CD4-positive, alpha-beta memory T cell (primary cell): ENCODE measurements at regions not wholly inside any gene's neighbourhood (a gene's known extent, or its start where the extent isn't known, plus 50 kb on each side); places are given as distances from the start of the nearest gene placed in this dataset.

Experiments
- CTCF ChIA-PET: fragments of 350-600 bp; sonication (Branson Sonifier 250); formaldehyde crosslinking; loops from one replicate; lab custom pipeline; 2021; ENCODE audit warnings: inconsistent platforms; ENCODE audit not compliant: partially characterized antibody; lab: Charles Lee
- POLR2A ChIA-PET: fragments of 350-600 bp; sonication (Branson Sonifier 250); formaldehyde crosslinking; loops from one replicate; lab custom pipeline; 2021; ENCODE audit not compliant: partially characterized antibody; lab: Charles Lee
- DNase-seq, 5 donors: peaks; one replicate each; pipeline versions ENCODE4 v3.0.0 to v3.0.0-alpha.2; 2020 to 2022; ENCODE audit warnings: mixed read lengths in 1 of 5
- H3K27ac ChIP-seq: one replicate; pipeline ENCODE4 v1.7.0; 2013; ENCODE audit warnings: low read depth, low read length
- H3K27me3 ChIP-seq: 2 replicates; pipeline ENCODE4 v1.7.0; 2013; ENCODE audit warnings: mild to moderate bottlenecking, low read length, moderate library complexity; ENCODE audit not compliant: insufficient read depth
- H3K36me3 ChIP-seq: 2 replicates; pipeline ENCODE4 v1.7.0; 2013; ENCODE audit warnings: mild to moderate bottlenecking, low read length, moderate library complexity; ENCODE audit not compliant: insufficient read depth
- H3K4me1 ChIP-seq: 2 replicates; pipeline ENCODE4 v1.7.0; 2013; ENCODE audit warnings: mild to moderate bottlenecking, low read length, moderate library complexity; ENCODE audit not compliant: insufficient read depth
- H3K4me3 ChIP-seq, 2 donors: one replicate each; pipeline ENCODE4 v1.7.0; 2013; ENCODE audit warnings: low read length in 2 of 2, mild to moderate bottlenecking in 1 of 2
- H3K9me3 ChIP-seq, 2 donors: one replicate each; pipeline ENCODE4 v1.7.0; 2013; ENCODE audit warnings: low read length in 2 of 2, control low read depth in 1 of 2; ENCODE audit not compliant: control insufficient read depth in 1 of 2
- H3K27ac Mint-ChIP-seq, 7 donors: one replicate each; pipeline ENCODE4 v1.8.0; 2020 to 2021; ENCODE audit warnings: mixed read lengths in 7 of 7, mild to moderate bottlenecking in 6 of 7, inconsistent platforms in 3 of 7, moderate library complexity in 3 of 7
- H3K27me3 Mint-ChIP-seq, 2 donors: one replicate each; pipeline ENCODE4 v1.8.0; 2020 to 2021; ENCODE audit warnings: mixed read lengths in 2 of 2
- H3K36me3 Mint-ChIP-seq, 2 donors: one replicate each; pipeline ENCODE4 v1.8.0; 2020 to 2021; ENCODE audit warnings: mixed read lengths in 2 of 2, inconsistent platforms in 1 of 2, mild to moderate bottlenecking in 1 of 2
- H3K4me1 Mint-ChIP-seq, 4 donors: one replicate each; pipeline ENCODE4 v1.8.0; 2020 to 2021; ENCODE audit warnings: mixed read lengths in 4 of 4, mild to moderate bottlenecking in 1 of 4
- H3K4me3 Mint-ChIP-seq, 8 donors: one replicate each; pipeline ENCODE4 v1.8.0; 2020 to 2021; ENCODE audit warnings: mixed read lengths in 8 of 8, mild to moderate bottlenecking in 7 of 8, moderate library complexity in 6 of 8, inconsistent platforms in 3 of 8
- H3K9me3 Mint-ChIP-seq, 8 donors: one replicate each; pipeline ENCODE4 v1.8.0; 2020 to 2021; ENCODE audit warnings: mixed read lengths in 8 of 8, mild to moderate bottlenecking in 5 of 8, inconsistent platforms in 3 of 8, moderate library complexity in 1 of 8
- intact Hi-C: fragments of 100-400 bp; cut with micrococcal nuclease; formaldehyde crosslinking; loops from one replicate; pipeline ENCODE4 v1.15.1; 2023

DNA sequence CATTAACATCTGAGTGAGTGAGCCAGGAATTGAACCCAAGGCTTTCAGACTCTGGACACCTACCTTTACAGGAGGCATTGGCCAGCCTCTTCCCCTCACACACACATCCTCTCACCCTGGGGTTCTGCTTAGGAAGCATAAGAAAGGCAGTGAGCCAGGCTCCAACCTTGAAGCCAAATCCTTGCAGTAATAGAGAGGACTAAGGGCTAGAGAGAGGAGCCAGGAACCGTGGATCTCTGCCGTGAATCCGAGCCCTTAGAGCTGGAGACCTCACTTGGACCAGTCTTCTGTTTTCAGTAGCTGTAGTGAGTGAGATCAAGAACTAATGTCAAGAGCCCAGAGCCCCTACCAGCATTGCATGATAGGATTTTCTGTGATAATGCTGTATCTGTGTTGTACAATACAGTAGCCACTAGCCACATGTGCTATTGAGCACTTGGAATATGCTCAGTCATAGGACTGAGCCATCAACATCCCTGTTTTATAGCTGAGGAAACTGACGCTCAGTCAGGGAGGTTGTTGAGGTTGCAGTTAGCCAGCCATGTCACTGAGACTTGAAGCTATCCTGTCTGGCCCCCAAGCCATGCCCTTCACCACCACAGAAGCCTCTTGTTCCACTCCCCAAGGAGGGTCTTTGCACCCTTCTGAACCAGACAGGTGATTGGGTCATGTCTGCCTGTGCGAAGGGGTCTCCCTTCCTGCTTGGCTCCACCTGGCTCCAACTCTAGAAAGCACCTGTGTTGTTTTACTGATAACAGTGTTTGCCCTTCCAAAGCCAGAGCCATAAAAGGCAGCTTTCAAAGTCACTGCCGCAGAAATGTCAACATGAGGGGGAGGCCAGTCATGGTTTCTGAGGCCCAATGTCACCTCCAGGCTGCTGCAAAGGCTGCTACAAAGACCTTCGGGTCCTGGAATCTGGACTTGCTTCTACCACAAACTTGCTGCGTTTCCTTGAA is 101.1 kb upstream of the JUN start:
- H3K27ac Mint-ChIP-seq: peak overlapping the region in 2 of 7 donors; percentile 24 to 81
- peaks cover 0 to 2% of the 10 kb centered on the region in 2 donors for H3K27me3 Mint-ChIP-seq
- peak overlapping the region in 5 of 8 donors; percentile 5 to 87 (median 44) for H3K4me3 Mint-ChIP-seq
- ChIA-PET CTCF (interaction anchor here (0.7 kb wide), 1 partner anchor 10 kb away, joined by 3 read pairs; no protein-coding TSS in a partner anchor), POLR2A (interaction anchor here (0.7 kb wide), 1 partner anchor 53 kb away, joined by 3 read pairs; no protein-coding TSS in a partner anchor)
- no peaks in the 10 kb centered on the region for H3K36me3 Mint-ChIP-seq
- H3K27ac ChIP-seq: no peak overlapping the region
- DNase-seq: no peak
- peaks cover 16 to 29% (median 23%) of the 10 kb centered on the region in 4 donors for H3K4me1 Mint-ChIP-seq
- no peak overlapping the region for H3K4me3 ChIP-seq
- H3K9me3 ChIP-seq: no peaks in the 10 kb centered on the region
- no peaks in the 10 kb centered on the region for H3K9me3 Mint-ChIP-seq
- H3K36me3 ChIP-seq: no peaks in the 10 kb centered on the region
- intact Hi-C loops: no loop called here
- peaks cover 23% of the 10 kb centered on the region for H3K4me1 ChIP-seq
- no peaks in the 10 kb centered on the region for H3K27me3 ChIP-seq

DNA sequence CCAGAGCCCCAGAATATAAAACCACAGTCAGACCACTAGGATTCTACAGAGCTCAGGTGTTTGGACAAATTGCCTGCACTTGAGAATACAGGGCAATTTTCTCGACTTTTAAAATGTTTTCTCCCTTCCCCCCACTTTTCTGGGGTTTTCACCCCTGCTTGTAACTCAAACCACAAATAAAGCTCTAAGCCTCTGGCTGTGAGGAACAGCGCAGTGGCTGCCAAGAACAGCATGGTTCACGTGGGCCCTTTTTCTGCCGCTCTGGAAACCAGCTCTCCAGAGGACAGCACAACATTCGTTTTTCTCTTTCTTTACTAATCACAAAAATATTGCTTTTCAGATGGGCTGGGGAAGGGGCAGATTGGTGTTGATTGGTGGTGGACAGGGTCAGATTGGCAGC is 102.2 kb upstream of the JUN start:
- no peaks in the 10 kb centered on the region for H3K27me3 ChIP-seq
- Mint-ChIP-seq H3K27me3 (peaks cover 0 to 2% of the 10 kb centered on the region in 2 donors), H3K9me3 (no peaks in the 10 kb centered on the region), H3K27ac (peak overlapping the region in 5 of 7 donors; percentile 19 to 44 (median 24)), H3K36me3 (no peaks in the 10 kb centered on the region), H3K4me1 (peaks cover 16 to 29% (median 23%) of the 10 kb centered on the region in 4 donors), H3K4me3 (peak overlapping the region in 6 of 8 donors; percentile 16 to 87 (median 32))
- peaks cover 23% of the 10 kb centered on the region for H3K4me1 ChIP-seq
- no peak overlapping the region for H3K27ac ChIP-seq
- H3K9me3 ChIP-seq: no peaks in the 10 kb centered on the region
- ChIA-PET CTCF (interaction anchor here (1.0 kb wide), 1 partner anchor 13 kb away, joined by 3 read pairs; no protein-coding TSS in a partner anchor), POLR2A (interaction anchor here (0.7 kb wide), 1 partner anchor 227 kb away, joined by 3 read pairs; no protein-coding TSS in a partner anchor)
- intact Hi-C loops: no loop called here
- peak in 4 of 5 donors; percentile 11 to 27 (median 18) for DNase-seq
- H3K4me3 ChIP-seq: no peak overlapping the region
- no peaks in the 10 kb centered on the region for H3K36me3 ChIP-seq

DNA sequence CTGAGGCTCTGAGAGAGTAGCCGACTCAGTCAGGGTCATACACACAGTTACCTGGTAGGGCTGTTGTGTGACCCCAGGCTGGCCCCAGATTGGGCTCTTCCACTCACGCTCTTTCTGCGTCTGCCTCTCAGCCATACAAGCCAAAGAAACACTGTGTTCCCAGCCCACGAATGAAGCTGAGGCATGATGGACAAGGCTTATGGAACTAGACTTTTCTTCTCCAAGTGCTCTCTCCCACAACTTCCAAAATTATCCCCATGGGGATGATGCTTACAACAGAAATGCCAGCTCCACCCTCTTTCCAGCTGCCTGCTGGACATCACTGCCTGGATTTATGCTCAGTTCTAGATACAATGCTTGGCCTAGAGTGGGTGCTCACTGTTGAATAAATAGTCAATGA is 102.8 kb upstream of the JUN start:
- no peak overlapping the region for H3K27ac ChIP-seq
- H3K4me1 Mint-ChIP-seq: peaks cover 16 to 29% (median 23%) of the 10 kb centered on the region in 4 donors
- no peaks in the 10 kb centered on the region for H3K27me3 ChIP-seq
- POLR2A ChIA-PET: no interaction called here
- CTCF ChIA-PET: interaction anchor here (0.6 to 1.0 kb wide), 2 partner anchors 13 to 31 kb away, joined by 3 read pairs; no protein-coding TSS in a partner anchor
- H3K36me3 ChIP-seq: no peaks in the 10 kb centered on the region
- intact Hi-C loops: no loop called here
- DNase-seq: no peak
- H3K4me1 ChIP-seq: peaks cover 23% of the 10 kb centered on the region
- no peaks in the 10 kb centered on the region for H3K36me3 Mint-ChIP-seq
- H3K4me3 ChIP-seq: no peak overlapping the region
- no peaks in the 10 kb centered on the region for H3K9me3 ChIP-seq
- H3K27ac Mint-ChIP-seq: no peak overlapping the region
- H3K9me3 Mint-ChIP-seq: no peaks in the 10 kb centered on the region
- no peak overlapping the region for H3K4me3 Mint-ChIP-seq
- H3K27me3 Mint-ChIP-seq: peaks cover 2 to 3% of the 10 kb centered on the region in 2 donors

DNA sequence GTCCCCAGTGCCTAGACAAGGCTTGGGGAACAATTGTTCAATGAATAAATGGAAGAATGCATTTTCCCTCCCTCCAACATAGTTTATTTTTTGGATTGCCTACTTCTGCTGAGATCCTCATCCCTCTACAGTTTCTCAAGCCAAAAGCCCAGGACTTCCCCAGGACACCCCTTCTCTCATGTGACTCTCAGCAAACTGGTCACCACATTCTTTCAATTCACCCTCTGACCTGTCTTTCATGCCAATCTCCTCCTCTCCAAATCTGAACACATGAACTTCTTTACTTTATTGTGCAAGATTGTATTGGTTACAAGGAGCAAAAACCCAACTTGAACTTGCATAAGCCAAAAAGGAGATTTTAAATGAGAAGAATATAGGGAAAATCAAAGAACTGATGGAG is 103.2 kb upstream of the JUN start:
- Mint-ChIP-seq H3K4me3 (peak overlapping the region in 1 of 8 donors; percentile 24), H3K4me1 (peaks cover 16 to 29% (median 23%) of the 10 kb centered on the region in 4 donors), H3K9me3 (no peaks in the 10 kb centered on the region), H3K27ac (peak overlapping the region in 2 of 7 donors; percentile 22 to 59), H3K36me3 (no peaks in the 10 kb centered on the region), H3K27me3 (peaks cover 2 to 3% of the 10 kb centered on the region in 2 donors)
- intact Hi-C loops: no loop called here
- Histone ChIP-seq H3K27ac (no peak overlapping the region), H3K27me3 (no peaks in the 10 kb centered on the region), H3K9me3 (no peaks in the 10 kb centered on the region), H3K4me1 (peaks cover 23% of the 10 kb centered on the region), H3K4me3 (no peak overlapping the region), H3K36me3 (no peaks in the 10 kb centered on the region)
- ChIA-PET POLR2A (no interaction called here), CTCF (interaction anchor here (0.6 to 1.0 kb wide), 2 partner anchors 12 to 31 kb away, joined by 3 read pairs; no protein-coding TSS in a partner anchor)
- DNase-seq: no peak

DNA sequence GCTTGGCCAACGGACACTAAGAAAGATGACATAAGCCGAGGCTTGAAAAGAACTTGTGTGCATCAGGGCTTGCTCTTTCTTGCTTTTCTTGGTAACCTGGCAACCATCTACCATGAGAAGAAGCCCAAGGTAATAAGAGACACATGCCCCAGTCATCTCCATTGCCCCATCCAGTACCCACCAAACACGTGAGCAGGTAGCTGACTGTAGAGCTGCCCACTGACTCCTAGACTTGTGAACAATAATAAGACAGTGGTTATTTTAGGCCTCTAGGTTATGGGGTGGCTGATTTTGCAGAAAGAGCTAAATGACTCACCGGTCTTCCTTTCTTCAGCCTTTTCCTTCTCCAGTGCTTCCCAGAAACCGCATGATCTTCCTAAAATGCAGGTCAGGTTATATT is 105.0 kb upstream of the JUN start:
- Histone ChIP-seq H3K4me1 (peaks cover 19% of the 10 kb centered on the region), H3K4me3 (no peak overlapping the region), H3K36me3 (no peaks in the 10 kb centered on the region), H3K9me3 (no peaks in the 10 kb centered on the region), H3K27ac (no peak overlapping the region), H3K27me3 (no peaks in the 10 kb centered on the region)
- POLR2A ChIA-PET: no interaction called here
- Mint-ChIP-seq H3K27me3 (peaks cover 3 to 7% of the 10 kb centered on the region in 2 donors), H3K36me3 (no peaks in the 10 kb centered on the region), H3K4me3 (no peak overlapping the region), H3K4me1 (peaks cover 16 to 25% (median 21%) of the 10 kb centered on the region in 4 donors), H3K9me3 (no peaks in the 10 kb centered on the region), H3K27ac (no peak overlapping the region)
- intact Hi-C loops: no loop called here
- CTCF ChIA-PET: interaction anchor here (1.6 kb wide), 1 partner anchor 11 kb away, joined by 4 read pairs; no protein-coding TSS in a partner anchor
- no peak for DNase-seq

DNA sequence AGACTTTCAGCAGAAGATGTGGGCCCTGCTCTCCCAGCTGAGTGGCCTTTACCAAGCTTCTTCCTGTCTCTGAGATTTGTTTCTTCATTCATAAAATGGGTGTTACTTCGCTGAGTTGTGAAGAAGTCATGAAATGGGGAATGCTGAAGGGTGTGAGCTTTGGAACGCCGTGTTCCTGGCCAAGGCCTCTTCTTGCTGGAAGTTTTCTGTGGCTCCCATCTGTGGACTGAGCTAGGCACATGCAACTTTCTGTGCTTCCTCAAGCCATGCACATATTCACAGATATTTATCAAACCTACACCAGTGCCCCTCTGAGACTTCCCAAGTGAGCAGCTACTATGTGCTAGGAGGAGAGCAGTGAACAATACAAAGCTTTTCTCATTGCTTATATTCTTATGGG is 106.3 kb upstream of the JUN start:
- Histone ChIP-seq H3K36me3 (no peaks in the 10 kb centered on the region), H3K4me3 (no peak overlapping the region), H3K9me3 (no peaks in the 10 kb centered on the region), H3K27me3 (no peaks in the 10 kb centered on the region), H3K27ac (no peak overlapping the region), H3K4me1 (peaks cover 18% of the 10 kb centered on the region)
- no peaks in the 10 kb centered on the region for H3K9me3 Mint-ChIP-seq
- CTCF ChIA-PET: interaction anchor here (1.1 to 1.7 kb wide), 3 partner anchors 11 to 108 kb away, joined by 3 to 5 read pairs (median 4); no protein-coding TSS in a partner anchor
- POLR2A ChIA-PET: interaction anchor here (1.1 kb wide), 1 partner anchor 52 kb away, joined by 4 read pairs; no protein-coding TSS in a partner anchor
- H3K27me3 Mint-ChIP-seq: peaks cover 3 to 7% of the 10 kb centered on the region in 2 donors
- H3K27ac Mint-ChIP-seq: no peak overlapping the region
- peaks cover 16 to 24% (median 19%) of the 10 kb centered on the region in 4 donors for H3K4me1 Mint-ChIP-seq
- H3K36me3 Mint-ChIP-seq: no peaks in the 10 kb centered on the region
- no peak for DNase-seq
- intact Hi-C loops: no loop called here
- H3K4me3 Mint-ChIP-seq: no peak overlapping the region

DNA sequence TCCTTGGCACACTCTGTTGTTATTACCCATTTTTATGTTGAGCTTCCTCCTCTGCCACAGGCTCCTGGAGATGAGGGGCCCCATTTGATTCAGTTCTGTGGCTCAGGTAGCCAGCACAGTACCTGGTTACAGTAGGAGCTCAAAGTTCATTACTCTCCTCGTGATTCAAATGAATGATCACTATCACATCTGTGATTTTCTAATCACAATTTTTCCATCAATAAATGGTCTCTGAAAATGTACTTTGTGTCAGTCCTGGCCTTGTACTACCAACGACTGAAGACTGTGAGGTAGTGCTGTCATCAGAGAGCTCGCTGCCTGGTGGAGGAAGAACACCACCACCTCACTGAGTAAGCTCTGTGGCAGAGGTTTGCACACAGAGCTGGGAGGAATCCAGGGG is 106.8 kb upstream of the JUN start:
- H3K4me1 Mint-ChIP-seq: peaks cover 14 to 24% (median 15%) of the 10 kb centered on the region in 4 donors
- DNase-seq: no peak
- intact Hi-C loops: no loop called here
- ChIA-PET CTCF (interaction anchor here (1.1 to 1.7 kb wide), 3 partner anchors 10 to 109 kb away, joined by 3 to 5 read pairs (median 3); no protein-coding TSS in a partner anchor), POLR2A (interaction anchor here (0.6 to 1.1 kb wide), 2 partner anchors 52 to 195 kb away, joined by 3 to 4 read pairs; no protein-coding TSS in a partner anchor)
- Histone ChIP-seq H3K4me3 (no peak overlapping the region), H3K9me3 (no peaks in the 10 kb centered on the region), H3K27me3 (no peaks in the 10 kb centered on the region), H3K4me1 (peaks cover 17% of the 10 kb centered on the region), H3K27ac (no peak overlapping the region), H3K36me3 (no peaks in the 10 kb centered on the region)
- no peak overlapping the region for H3K4me3 Mint-ChIP-seq
- H3K27ac Mint-ChIP-seq: no peak overlapping the region
- no peaks in the 10 kb centered on the region for H3K9me3 Mint-ChIP-seq
- peaks cover 3 to 7% of the 10 kb centered on the region in 2 donors for H3K27me3 Mint-ChIP-seq
- H3K36me3 Mint-ChIP-seq: no peaks in the 10 kb centered on the region
